HG03439 (cell line): ENCODE measurements at regions not wholly inside any gene's neighbourhood (a gene's known extent, or its start where the extent isn't known, plus 50 kb on each side); places are given as distances from the start of the nearest gene placed in this dataset.

Source experiments
- ATAC-seq: cut with Tn5 transposase; IDR thresholded peaks from one replicate; pipeline ENCODE4 v1.9.1; 2021; ENCODE audit warnings: mild to moderate bottlenecking, moderate library complexity; ENCODE audit not compliant: unreplicated experiment

GRCh38 chr17:69997332-69997731 is 77.7 kb upstream of the KCNJ16 start:
- ATAC-seq, result no peak

GRCh38 chr17:69999253-69999652 is 75.8 kb upstream of the KCNJ16 start:
- no peak for ATAC-seq

- ATAC-seq, result no peak
Measured at GRCh38 chr17:70006159-70006558, 68.9 kb upstream of the KCNJ16 start.

GRCh38 chr17:70011750-70012149 is 63.3 kb upstream of the KCNJ16 start:
- ATAC-seq, result no peak

GRCh38 chr17:70013911-70014310 is 61.1 kb upstream of the KCNJ16 start:
- no peak for ATAC-seq

GRCh38 chr17:70017112-70017511 is 57.9 kb upstream of the KCNJ16 start:
- ATAC-seq, result no peak

- no peak for ATAC-seq
Measured at GRCh38 chr17:70017941-70018340, 57.1 kb upstream of the KCNJ16 start.

- ATAC-seq, result no peak
Measured at GRCh38 chr17:70021726-70022125, 53.3 kb upstream of the KCNJ16 start.

GRCh38 chr17:70022175-70022574 is 52.9 kb upstream of the KCNJ16 start:
- ATAC-seq, result no peak

- no peak for ATAC-seq
Measured at GRCh38 chr17:70024253-70024652, 50.8 kb upstream of the KCNJ16 start.
